Nephron (organoid): ENCODE measurements at regions not wholly inside any gene's neighbourhood (a gene's known extent, or its start where the extent isn't known, plus 50 kb on each side); places are given as distances from the start of the nearest gene placed in this dataset.

Experiments used
- H3K27ac Mint-ChIP-seq, 3 experiments: 2 replicates each; pipeline ENCODE4 v1.8.0; 2020; ENCODE audit warnings: mixed read lengths in 3 of 3, mild to moderate bottlenecking in 2 of 3, moderate library complexity in 1 of 3
- H3K27me3 Mint-ChIP-seq: 2 replicates; pipeline ENCODE4 v1.8.0; 2021; ENCODE audit warnings: low read depth, mild to moderate bottlenecking, moderate library complexity, mixed read lengths
- H3K36me3 Mint-ChIP-seq: 2 replicates; pipeline ENCODE4 v1.8.0; 2020; ENCODE audit warnings: low read depth, mixed read lengths
- H3K4me1 Mint-ChIP-seq: 2 replicates; pipeline ENCODE4 v1.8.0; 2020; ENCODE audit warnings: mixed read lengths
- H3K4me3 Mint-ChIP-seq, 3 experiments: 2 replicates each; pipeline ENCODE4 v1.8.0; 2020; ENCODE audit warnings: mild to moderate bottlenecking in 3 of 3, mixed read lengths in 3 of 3, moderate library complexity in 2 of 3
- H3K9me3 Mint-ChIP-seq: 2 replicates; pipeline ENCODE4 v1.8.0; 2020; ENCODE audit warnings: mixed read lengths
- CTCF ChIP-seq, 3 experiments: fragments of 200-600 bp; sonication (generic); IDR thresholded peaks; one replicate each; pipeline ENCODE4 v1.5.0; 2021; ENCODE audit warnings: antibody characterized with exemption in 3 of 3; ENCODE audit not compliant: unreplicated experiment in 3 of 3

GRCh38 chr10:130369645-130370381 lies 233.6 kb downstream of the GLRX3 start:
- Mint-ChIP-seq H3K27me3 (peaks cover 47% of the 10 kb centered on the region), H3K36me3 (no peaks in the 10 kb centered on the region)
- TF ChIP-seq CTCF (IDR thresholded peaks at IDR 0.05; ENCODE audit: unreplicated experiment in 3 of 3), result no peak

DNA sequence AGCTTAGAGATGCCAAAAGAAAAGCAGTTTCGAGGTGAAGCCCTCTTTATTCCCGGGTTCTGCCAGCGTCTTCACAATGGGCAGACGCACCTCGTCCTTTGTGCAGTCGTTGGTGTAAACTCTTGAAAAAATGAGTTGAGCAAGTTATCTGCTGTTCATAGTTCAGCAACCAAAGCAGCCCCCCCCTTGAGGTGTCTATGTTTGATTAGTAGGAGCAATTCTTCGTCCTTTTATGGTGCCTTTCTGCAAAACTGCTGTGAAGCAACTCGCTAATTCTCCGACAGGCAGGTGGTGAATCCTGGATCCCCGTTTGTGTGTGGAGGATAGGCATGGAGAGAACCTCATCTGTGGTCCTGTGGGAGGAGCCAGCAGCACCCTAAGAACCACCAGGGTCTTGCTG lies 234.5 kb downstream of the GLRX3 start:
- Mint-ChIP-seq H3K4me3 (no peak overlapping the region), H3K9me3 (no peaks in the 10 kb centered on the region), H3K36me3 (no peaks in the 10 kb centered on the region), H3K4me1 (no peaks in the 10 kb centered on the region), H3K27ac (no peak overlapping the region), H3K27me3 (peaks cover 44% of the 10 kb centered on the region)
- TF ChIP-seq CTCF (IDR thresholded peaks at IDR 0.05; ENCODE audit: unreplicated experiment in 3 of 3), result no peak

More at GRCh38 chr10:130369645-130370381, 233.6 kb downstream of the GLRX3 start:
- Mint-ChIP-seq H3K4me3 (no peak overlapping the region), H3K4me1 (no peaks in the 10 kb centered on the region), H3K27ac (no peak overlapping the region), H3K9me3 (peaks cover 2% of the 10 kb centered on the region)

DNA sequence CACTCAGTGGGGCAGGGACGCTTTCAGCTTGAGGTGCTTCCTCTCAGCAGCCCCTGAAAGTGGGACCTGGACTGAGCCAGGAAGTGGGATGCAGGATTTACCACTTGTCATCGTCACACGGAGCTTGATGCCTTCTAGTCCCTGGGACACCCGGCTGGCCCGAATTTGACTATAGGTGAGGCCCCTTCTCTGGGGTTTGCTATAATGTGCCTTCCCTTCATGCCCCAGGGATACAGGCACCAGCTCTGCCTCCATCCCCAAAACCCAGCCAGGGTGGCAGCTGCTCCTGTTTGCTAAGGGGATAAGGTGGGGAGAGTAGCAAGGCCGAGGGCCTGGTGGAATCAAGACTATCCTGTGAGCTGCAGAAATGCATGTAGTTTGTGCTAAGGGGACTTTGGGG lies 235.0 kb downstream of the GLRX3 start:
- peaks cover 3% of the 10 kb centered on the region for H3K9me3 Mint-ChIP-seq
- no peak overlapping the region for H3K4me3 Mint-ChIP-seq
- H3K27ac Mint-ChIP-seq, result no peak overlapping the region
- no peaks in the 10 kb centered on the region for H3K4me1 Mint-ChIP-seq
- H3K36me3 Mint-ChIP-seq, result no peaks in the 10 kb centered on the region
- H3K27me3 Mint-ChIP-seq, result peaks cover 44% of the 10 kb centered on the region
- TF ChIP-seq CTCF (IDR thresholded peaks at IDR 0.05; ENCODE audit: unreplicated experiment in 3 of 3), result no peak

DNA sequence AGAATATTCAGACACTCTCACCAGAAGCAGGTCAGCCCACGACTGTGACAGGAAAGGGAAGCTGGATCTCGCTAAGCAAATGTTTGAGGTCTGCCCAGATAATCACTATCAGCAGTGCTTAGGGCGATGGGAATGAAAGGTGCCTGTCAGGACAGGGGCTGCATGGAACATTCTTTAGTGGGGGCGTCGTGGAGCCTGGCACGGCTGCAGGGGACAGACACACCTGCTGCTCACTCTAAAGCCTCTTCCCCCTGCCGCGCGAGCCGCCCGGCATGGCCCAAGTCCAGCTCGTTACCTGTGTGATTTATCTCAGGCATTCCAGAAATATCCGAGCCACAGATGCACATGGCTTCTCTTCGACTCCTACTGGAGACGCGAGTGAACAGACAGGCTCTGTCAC lies 235.5 kb downstream of the GLRX3 start:
- Mint-ChIP-seq H3K36me3 (no peaks in the 10 kb centered on the region), H3K4me1 (no peaks in the 10 kb centered on the region), H3K9me3 (peaks cover 4% of the 10 kb centered on the region), H3K27ac (no peak overlapping the region), H3K4me3 (no peak overlapping the region), H3K27me3 (peaks cover 40% of the 10 kb centered on the region)
- TF ChIP-seq CTCF (IDR thresholded peaks at IDR 0.05; ENCODE audit: unreplicated experiment in 3 of 3), result no peak

DNA sequence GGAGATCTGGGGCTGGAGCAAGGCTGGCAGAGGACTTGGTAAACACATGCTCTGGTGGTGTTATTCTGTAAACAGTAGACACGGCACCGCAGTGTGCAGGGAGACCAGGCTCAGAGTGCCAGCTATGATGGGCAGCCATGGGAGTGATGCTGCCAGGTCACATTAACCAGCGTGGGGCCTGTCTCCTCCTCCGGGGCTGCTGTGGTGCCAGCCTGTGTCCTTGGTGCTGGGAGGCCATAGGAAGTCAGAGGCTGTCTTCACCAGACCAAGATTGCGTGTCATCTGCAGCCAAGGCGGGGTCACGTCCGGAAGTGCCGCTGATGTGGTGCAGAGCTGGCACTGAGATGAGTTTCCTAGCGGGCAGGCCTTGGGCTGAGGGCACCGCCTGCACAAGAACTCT lies 236.0 kb downstream of the GLRX3 start:
- Mint-ChIP-seq H3K9me3 (peaks cover 4% of the 10 kb centered on the region), H3K27ac (no peak overlapping the region), H3K4me1 (no peaks in the 10 kb centered on the region), H3K36me3 (no peaks in the 10 kb centered on the region), H3K4me3 (no peak overlapping the region), H3K27me3 (peaks cover 40% of the 10 kb centered on the region)
- no peak for TF ChIP-seq CTCF (IDR thresholded peaks at IDR 0.05; ENCODE audit: unreplicated experiment in 3 of 3)

DNA sequence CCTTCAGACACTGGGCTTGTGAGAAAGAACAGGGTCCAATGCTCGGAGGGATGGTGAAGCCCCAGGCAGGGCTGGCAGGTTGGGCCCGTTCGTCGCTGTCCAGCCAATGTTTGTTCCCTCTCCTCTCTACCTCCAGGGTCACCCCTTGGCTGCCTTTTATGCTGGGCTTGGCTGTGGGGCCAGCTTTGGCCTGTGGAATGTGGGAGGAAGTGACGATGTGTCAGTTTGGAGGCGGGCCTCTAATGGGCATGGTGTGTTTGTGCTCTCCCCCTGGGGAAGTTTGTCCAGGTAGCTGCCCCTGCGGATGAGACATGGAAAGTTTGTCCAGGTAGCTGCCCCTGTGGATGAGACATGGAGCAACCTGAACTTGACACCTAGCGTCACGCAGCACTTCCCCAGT lies 236.7 kb downstream of the GLRX3 start:
- Mint-ChIP-seq H3K9me3 (peaks cover 4% of the 10 kb centered on the region), H3K4me3 (no peak overlapping the region), H3K36me3 (no peaks in the 10 kb centered on the region), H3K27ac (no peak overlapping the region), H3K4me1 (no peaks in the 10 kb centered on the region), H3K27me3 (peaks cover 36% of the 10 kb centered on the region)
- no peak for TF ChIP-seq CTCF (IDR thresholded peaks at IDR 0.05; ENCODE audit: unreplicated experiment in 3 of 3)
